SKM-1 treated with dmso at 0.1 percent for 144 hours (cell line): ENCODE measurements at regions not wholly inside any gene's neighbourhood (a gene's known extent, or its start where the extent isn't known, plus 50 kb on each side); places are given as distances from the start of the nearest gene placed in this dataset.
"Not testable (repeated sequence)": the region's sequence is repeated elsewhere in the genome, so short reads cannot be mapped to it uniquely, and the experiment has no call there.

Experiments
- DNase-seq: peaks from one replicate; lab custom pipeline; 2025; ENCODE audit not compliant: unreplicated experiment; lab: John Stamatoyannopoulos, UW

- no peak for DNase-seq
These were observed 131.2 kb upstream of the SOX11 start for GRCh38 chr2:5561006-5561405.

- DNase-seq: no peak
These were observed 129.8 kb upstream of the SOX11 start for GRCh38 chr2:5562426-5562825.

GRCh38 chr2:5562865-5563264, 129.3 kb upstream of the SOX11 start:
- no peak for DNase-seq

DNA sequence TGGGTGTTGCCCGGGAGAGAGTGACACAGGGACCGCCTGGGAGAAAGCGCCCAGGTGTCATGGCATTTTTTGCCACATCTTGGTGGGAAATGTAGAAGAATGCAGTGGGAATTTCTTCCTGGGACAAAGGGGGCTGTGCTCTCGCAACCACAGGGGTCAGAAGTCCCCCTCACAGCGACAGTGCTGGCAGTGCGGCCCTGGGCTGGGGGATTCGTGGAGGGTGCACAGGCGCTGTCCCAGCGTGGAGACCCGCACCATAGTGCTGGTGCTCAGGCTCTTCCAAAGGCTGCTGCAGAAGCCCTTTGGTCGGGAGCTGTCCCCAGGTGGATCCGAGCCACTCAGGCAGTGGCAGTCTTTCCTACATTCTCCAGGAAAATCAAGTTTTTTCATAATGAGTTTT, 128.8 kb upstream of the SOX11 start:
- no peak for DNase-seq

GRCh38 chr2:5569256-5569655, 122.9 kb upstream of the SOX11 start:
- no peak for DNase-seq

- no peak for DNase-seq
These were observed 116.2 kb upstream of the SOX11 start for GRCh38 chr2:5576015-5576414.

DNA sequence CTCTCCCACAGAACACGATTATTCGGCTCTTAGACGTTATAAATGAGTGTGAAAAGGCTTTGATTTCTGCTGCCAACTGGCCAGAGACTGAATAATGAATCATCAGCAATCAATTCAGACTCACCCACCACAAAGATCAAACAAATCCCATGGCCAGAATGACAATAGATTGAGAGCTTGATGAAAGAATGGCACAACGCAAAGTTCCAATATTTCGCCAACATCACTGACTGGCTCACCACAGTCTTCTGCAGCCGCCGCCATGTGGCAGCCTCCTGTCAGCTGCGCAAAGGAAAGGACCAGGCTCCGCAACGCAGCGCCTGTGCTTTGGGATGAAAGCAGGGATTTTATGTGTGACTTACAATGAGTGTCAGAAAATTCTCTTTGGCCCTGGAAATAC, 104.4 kb upstream of the SOX11 start:
- no peak for DNase-seq

DNA sequence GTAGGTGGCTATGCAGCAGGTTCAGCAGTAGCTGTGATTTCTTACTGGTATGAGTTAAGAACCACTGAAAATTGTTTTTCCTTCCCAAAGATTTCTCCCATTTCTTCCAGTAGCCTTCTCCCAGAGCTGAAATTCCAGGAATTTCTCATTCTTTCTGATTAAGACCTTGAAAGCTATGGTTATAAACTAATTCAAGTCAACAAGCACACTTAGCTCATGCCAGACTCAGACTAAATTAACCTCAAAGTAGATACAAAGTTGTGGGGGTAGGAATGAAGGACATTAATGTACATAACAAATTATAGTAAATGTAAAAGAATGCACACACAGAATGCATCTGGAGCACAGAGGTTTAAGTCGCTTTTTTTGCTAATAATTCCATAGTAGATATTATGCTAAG, 103.6 kb upstream of the SOX11 start:
- DNase-seq: no peak

DNA sequence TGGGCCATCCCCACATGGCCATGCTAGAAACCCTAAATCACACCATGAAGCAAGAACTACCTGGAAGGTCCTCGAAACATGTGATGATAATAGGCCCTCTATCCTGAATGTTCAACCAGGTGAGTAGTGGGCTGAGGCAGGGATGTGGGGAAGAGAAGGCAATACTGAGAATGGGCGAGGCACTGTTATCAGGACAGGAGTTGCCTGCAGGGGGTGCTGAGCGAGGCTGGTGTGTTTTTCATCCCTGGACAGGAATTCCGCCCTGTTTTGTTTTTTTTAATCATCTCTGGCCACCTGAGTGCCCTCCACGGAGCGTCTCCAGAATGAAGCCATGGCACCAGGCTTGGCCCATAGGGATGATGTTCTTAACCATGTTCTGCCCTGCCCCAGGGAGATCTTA, 103.0 kb upstream of the SOX11 start:
- no peak for DNase-seq

GRCh38 chr2:5590886-5591285, 101.3 kb upstream of the SOX11 start:
- DNase-seq: no peak

- no peak for DNase-seq
These were observed 99.3 kb upstream of the SOX11 start for GRCh38 chr2:5592916-5593315.

GRCh38 chr2:5594249-5594695, 97.9 kb upstream of the SOX11 start:
- no peak for DNase-seq

GRCh38 chr2:5596868-5597267, 95.3 kb upstream of the SOX11 start:
- no peak for DNase-seq

DNA sequence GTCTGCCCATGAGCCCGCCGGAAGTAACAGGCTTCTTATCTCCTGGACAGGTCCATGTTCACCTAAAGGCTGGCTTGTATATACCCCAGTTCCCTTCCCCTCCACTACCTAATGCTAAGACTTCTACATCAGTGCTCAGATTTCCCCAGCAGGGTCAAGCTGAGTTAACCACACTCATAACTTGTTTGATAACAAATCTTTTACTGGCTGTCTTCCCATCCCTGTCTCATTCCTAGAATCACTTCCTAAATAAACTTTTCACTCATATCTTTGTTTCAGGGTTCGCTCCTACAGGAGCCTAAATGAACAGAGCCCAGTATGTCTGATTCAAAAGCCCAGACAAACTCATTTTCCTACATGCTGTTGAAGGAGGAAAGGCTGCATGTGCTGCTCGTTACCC, 94.0 kb upstream of the SOX11 start:
- DNase-seq: no peak

DNA sequence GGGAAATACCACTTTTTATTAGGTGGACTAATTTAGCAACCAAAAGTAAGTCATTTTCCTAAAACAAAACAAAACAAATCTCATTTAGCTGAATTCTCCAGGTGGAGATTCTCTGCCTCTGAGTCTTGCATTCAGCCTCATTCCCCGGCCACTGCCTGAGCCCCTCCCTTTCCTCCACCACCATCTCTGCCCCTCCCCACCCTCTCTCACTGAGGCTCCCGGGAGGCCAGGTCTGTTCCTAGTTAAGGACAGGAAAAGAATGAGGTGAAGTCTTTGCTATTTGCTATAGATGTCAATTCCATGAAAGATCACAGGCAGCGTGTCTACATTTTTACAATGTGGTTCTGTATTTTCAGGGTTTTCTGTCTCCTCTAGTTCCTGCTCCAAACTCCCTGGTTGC, 83.0 kb upstream of the SOX11 start:
- no peak for DNase-seq

DNA sequence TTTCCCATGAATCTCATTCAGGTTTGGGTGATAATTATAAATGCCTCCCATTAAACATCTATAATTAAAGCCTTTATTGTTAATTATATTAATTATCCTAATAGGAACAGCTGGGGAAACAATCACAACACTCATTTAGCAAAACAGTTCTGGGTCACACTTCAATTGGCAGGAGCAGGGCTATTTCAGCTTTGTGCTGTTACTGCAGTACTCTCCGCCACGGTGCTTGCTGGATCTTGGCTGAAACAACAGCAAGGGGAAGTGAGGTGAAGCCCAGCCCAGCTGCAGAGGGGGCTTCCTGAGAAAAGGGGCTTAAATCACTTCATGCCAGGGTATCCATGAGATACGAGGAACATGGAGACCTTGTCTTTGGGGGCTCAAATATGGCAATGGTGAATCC, 79.5 kb upstream of the SOX11 start:
- DNase-seq: no peak

- no peak for DNase-seq
These were observed 76.2 kb upstream of the SOX11 start for GRCh38 chr2:5616019-5616418.

- no peak for DNase-seq
These were observed 74.8 kb upstream of the SOX11 start for GRCh38 chr2:5617358-5617757.

DNA sequence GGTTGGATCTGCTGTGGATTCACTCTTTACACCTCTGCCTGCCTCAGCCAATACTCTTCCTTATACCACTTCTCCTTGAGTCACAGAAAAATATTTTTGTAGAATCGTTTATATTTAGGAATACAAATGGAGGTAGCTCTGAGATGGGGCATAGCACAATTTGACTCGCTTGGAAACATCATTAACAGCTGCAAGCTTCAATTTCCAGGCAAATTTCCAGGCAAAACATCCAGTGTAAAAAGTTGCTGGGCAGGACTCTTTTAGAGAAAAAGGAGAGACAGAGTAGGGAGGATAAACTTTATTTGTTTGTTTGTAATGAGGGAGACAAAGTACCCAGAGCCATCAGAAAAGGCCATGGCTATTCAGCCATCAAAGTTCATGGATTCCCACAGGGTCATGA, 74.4 kb upstream of the SOX11 start:
- DNase-seq: no peak

DNA sequence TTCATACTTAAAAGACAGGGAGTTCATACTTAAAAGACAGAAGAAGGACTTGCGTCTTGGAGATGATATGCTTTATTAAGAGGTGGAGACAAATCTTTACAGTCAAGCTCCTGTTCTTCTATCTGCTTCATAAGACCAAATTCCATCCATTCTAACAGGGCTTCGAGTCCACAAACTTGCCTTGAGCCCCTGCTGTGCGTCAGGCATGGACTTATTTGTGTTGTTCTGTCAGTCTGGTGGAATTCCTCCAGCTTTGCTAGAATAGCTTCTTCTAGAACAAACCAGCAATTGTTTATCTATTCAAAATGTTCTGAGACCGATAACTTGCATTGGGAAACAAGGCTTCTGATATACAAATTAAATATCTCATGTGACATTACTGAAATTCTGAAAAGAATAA, 73.9 kb upstream of the SOX11 start:
- DNase-seq: no peak

GRCh38 chr2:5625556-5626065, 66.6 kb upstream of the SOX11 start:
- not testable (repeated sequence) for DNase-seq

DNA sequence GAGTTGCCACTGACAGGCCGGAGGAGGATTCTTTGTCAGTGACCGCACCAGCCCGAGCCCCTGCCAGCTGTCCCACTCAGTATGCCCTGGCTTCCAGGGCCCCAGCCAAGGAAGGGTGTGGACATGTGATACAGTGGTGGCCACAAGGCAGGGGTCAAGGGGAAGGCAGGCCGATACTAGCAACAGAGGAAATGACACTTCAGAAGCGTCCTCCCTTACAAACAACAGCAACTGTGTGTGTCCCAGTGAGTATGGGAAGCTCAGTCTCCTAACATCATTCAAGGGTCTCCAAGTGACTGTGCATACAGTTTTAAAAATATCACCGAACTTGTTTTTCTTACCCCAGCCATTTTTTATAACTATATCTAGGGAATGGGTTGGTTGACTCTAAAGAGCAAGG, 63.7 kb upstream of the SOX11 start:
- not testable (repeated sequence) for DNase-seq

DNA sequence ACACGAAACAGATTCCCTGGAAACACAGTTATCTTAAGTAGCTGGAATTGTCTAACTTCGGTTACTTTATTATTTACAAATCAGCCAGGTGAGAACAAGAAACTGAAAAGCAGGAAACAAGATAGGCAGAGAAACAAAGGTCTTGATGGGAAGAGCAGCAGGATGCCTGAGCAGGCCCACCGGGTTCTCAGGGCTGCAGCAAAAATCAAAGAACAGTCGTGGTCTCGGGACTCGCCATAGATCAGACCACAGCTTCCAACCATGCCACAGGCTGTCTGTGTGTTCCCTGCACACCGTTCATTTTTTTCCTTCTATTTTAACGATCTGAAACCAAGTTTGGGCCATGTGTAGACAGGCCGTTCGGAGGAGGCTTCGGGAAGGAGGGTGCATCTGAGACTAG, 62.7 kb upstream of the SOX11 start:
- DNase-seq: not testable (repeated sequence)

- not testable (repeated sequence) for DNase-seq
These were observed 55.1 kb upstream of the SOX11 start for GRCh38 chr2:5637051-5637450.
